Calu3 (cell line): ENCODE measurements at regions not wholly inside any gene's neighbourhood (a gene's known extent, or its start where the extent isn't known, plus 50 kb on each side); places are given as distances from the start of the nearest gene placed in this dataset.

Source experiments
- BruUV-seq: library from RNA; stranded (reverse); fragments of 400-500 nt; replicated peaks from 2 replicates; lab custom pipeline; 2021; lab: Mats Ljungman, UMichigan
- CTCF ChIA-PET: fragments of 300-600 bp; sonication (Branson Sonifier 250); formaldehyde crosslinking; loops from one replicate; lab custom pipeline; 2022; ENCODE audit warnings: antibody characterized with exemption; lab: Charles Lee
- DNase-seq: peaks from one replicate; pipeline ENCODE4 v3.0.0; 2022
- H3K27ac Mint-ChIP-seq: one replicate; pipeline ENCODE4 v1.8.0; 2022; ENCODE audit warnings: mixed read lengths; ENCODE audit not compliant: unreplicated experiment
- H3K27me3 Mint-ChIP-seq: one replicate; pipeline ENCODE4 v1.8.0; 2022; ENCODE audit warnings: mixed read lengths; ENCODE audit not compliant: unreplicated experiment
- H3K36me3 Mint-ChIP-seq: one replicate; pipeline ENCODE4 v1.8.0; 2022; ENCODE audit warnings: mild to moderate bottlenecking, moderate library complexity, mixed read lengths; ENCODE audit not compliant: insufficient read depth, unreplicated experiment
- H3K4me1 Mint-ChIP-seq: one replicate; pipeline ENCODE4 v1.8.0; 2022; ENCODE audit warnings: mild to moderate bottlenecking, low read depth, mixed read lengths; ENCODE audit not compliant: unreplicated experiment
- H3K4me3 Mint-ChIP-seq: one replicate; pipeline ENCODE4 v1.8.0; 2022; ENCODE audit warnings: mild to moderate bottlenecking, low read depth, moderate library complexity, mixed read lengths; ENCODE audit not compliant: unreplicated experiment
- H3K9me3 Mint-ChIP-seq: one replicate; pipeline ENCODE4 v1.8.0; 2022; ENCODE audit warnings: low read depth, mixed read lengths; ENCODE audit not compliant: unreplicated experiment
- CTCF ChIP-seq: fragments of 200-600 bp; IDR thresholded peaks from one replicate; pipeline ENCODE4 v1.8.0; 2022; ENCODE audit warnings: antibody characterized with exemption; ENCODE audit not compliant: unreplicated experiment
- intact Hi-C: fragments of 100-400 bp; cut with micrococcal nuclease; formaldehyde crosslinking; loops from one replicate; pipeline ENCODE4 v1.10.0; 2022; ENCODE audit not compliant: unreplicated experiment

- CTCF ChIA-PET, result no interaction called here
- no peaks in the 10 kb centered on the region for H3K9me3 Mint-ChIP-seq
- H3K4me3 Mint-ChIP-seq, result no peak overlapping the region
- H3K36me3 Mint-ChIP-seq, result no peaks in the 10 kb centered on the region
- no peak for DNase-seq
- no TSS peak for BruUV-seq
- H3K27ac Mint-ChIP-seq, result no peak overlapping the region
- no peaks in the 10 kb centered on the region for H3K4me1 Mint-ChIP-seq
- TF ChIP-seq CTCF, result no peak
- H3K27me3 Mint-ChIP-seq, result peaks cover 70% of the 10 kb centered on the region
- intact Hi-C loops, result no loop called here
Measured at GRCh38 chr12:124173692-124174091, 121.2 kb upstream of the RFLNA start.

DNA sequence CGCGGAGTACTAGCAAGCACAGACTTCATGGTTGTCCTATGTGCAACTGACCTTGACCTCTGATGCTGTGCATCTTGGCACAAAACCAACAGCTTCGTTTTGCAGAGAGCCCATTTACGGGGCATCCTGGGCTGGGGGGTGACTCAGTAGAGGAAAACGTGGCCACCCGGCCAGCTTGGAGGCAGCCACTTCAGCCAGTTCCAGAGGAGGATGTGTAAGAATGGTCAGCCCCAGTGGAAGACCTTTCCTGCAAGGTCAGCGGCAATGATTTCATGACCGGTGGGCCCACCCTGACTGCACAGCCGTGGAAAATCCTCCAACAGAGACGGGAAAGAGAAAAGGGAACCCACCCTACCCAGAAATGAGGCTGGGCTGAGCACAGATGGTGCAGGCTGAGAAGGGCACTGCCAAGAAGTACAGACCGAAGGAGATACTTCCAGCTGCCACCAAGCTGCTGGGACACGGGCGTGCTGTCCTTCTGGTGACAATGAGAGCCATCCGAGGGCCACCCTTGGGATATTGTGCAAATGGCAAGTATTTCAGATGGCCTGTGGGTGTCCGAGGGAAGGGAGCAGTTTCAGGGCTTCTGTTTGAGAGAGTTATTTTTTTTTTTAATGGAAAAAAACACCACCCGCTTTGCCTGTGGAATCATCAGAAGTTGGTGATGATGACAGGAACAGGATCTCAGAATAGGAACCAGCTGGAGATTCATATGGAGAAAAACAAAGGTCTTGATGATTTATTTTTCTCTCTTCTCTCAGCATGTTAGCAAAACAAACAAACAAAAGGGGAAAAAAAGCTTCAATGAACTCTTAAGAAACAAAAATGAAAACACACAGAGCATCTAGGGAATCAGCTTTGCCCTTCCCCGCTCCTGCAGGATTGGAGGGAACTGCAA lies 120.2 kb upstream of the RFLNA start:
- CTCF ChIA-PET, result no interaction called here
- H3K27ac Mint-ChIP-seq, result no peak overlapping the region
- no peak overlapping the region for H3K4me3 Mint-ChIP-seq
- no peaks in the 10 kb centered on the region for H3K4me1 Mint-ChIP-seq
- no peak for TF ChIP-seq CTCF
- no peak for DNase-seq
- peaks cover 80% of the 10 kb centered on the region for H3K27me3 Mint-ChIP-seq
- no peaks in the 10 kb centered on the region for H3K36me3 Mint-ChIP-seq
- intact Hi-C loops, result no loop called here
- H3K9me3 Mint-ChIP-seq, result no peaks in the 10 kb centered on the region
- BruUV-seq, result no TSS peak

GRCh38 chr12:124175704-124176103 lies 119.2 kb upstream of the RFLNA start:
- no peak for DNase-seq
- no TSS peak for BruUV-seq
- peaks cover 84% of the 10 kb centered on the region for H3K27me3 Mint-ChIP-seq

GRCh38 chr12:124177276-124177950 lies 117.5 kb upstream of the RFLNA start:
- BruUV-seq, result no TSS peak
- intact Hi-C loops, result no loop called here
- H3K27ac Mint-ChIP-seq, result no peak overlapping the region
- no peak for TF ChIP-seq CTCF
- H3K9me3 Mint-ChIP-seq, result no peaks in the 10 kb centered on the region
- no peaks in the 10 kb centered on the region for H3K36me3 Mint-ChIP-seq
- no peak overlapping the region for H3K4me3 Mint-ChIP-seq
- CTCF ChIA-PET, result interaction anchor here (0.7 to 1.0 kb wide), 2 partner anchors 13 to 19 kb away, joined by 3 to 4 read pairs; no protein-coding TSS in a partner anchor
- peaks cover 77% of the 10 kb centered on the region for H3K27me3 Mint-ChIP-seq
- no peak for DNase-seq
- no peaks in the 10 kb centered on the region for H3K4me1 Mint-ChIP-seq

More at GRCh38 chr12:124175704-124176103, 119.2 kb upstream of the RFLNA start:
- Mint-ChIP-seq H3K9me3 (no peaks in the 10 kb centered on the region), H3K4me3 (no peak overlapping the region), H3K36me3 (no peaks in the 10 kb centered on the region), H3K4me1 (no peaks in the 10 kb centered on the region), H3K27ac (no peak overlapping the region)
- CTCF ChIA-PET, result no interaction called here
- TF ChIP-seq CTCF, result no peak
- intact Hi-C loops, result no loop called here
